Astrocyte (in vitro differentiated cells and primary cell): ENCODE measurements at regions not wholly inside any gene's neighbourhood (a gene's known extent, or its start where the extent isn't known, plus 50 kb on each side); places are given as distances from the start of the nearest gene placed in this dataset.

ENCODE experiments used
- EZH2 ChIP-seq: IDR thresholded peaks from 2 replicates; pipeline ENCODE4 v1.6.1; 2012; ENCODE audit warnings: mild to moderate bottlenecking, low read length, inconsistent platforms; ENCODE audit not compliant: insufficient read depth
- TF ChIP-seq, protein P1 (sequence below): IDR thresholded peaks from 2 replicates; pipeline ENCODE4 v1.5.1; 2011; ENCODE audit warnings: low read depth, mild to moderate bottlenecking, inconsistent platforms, low read length, moderate library complexity; ENCODE audit not compliant: insufficient read depth

- TF ChIP-seq, protein P1, sequence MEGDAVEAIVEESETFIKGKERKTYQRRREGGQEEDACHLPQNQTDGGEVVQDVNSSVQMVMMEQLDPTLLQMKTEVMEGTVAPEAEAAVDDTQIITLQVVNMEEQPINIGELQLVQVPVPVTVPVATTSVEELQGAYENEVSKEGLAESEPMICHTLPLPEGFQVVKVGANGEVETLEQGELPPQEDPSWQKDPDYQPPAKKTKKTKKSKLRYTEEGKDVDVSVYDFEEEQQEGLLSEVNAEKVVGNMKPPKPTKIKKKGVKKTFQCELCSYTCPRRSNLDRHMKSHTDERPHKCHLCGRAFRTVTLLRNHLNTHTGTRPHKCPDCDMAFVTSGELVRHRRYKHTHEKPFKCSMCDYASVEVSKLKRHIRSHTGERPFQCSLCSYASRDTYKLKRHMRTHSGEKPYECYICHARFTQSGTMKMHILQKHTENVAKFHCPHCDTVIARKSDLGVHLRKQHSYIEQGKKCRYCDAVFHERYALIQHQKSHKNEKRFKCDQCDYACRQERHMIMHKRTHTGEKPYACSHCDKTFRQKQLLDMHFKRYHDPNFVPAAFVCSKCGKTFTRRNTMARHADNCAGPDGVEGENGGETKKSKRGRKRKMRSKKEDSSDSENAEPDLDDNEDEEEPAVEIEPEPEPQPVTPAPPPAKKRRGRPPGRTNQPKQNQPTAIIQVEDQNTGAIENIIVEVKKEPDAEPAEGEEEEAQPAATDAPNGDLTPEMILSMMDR, result peak; percentile 77
- TF ChIP-seq EZH2, result no peak
Observed at GRCh38 chr17:77429969-77430752, 289.4 kb downstream of the SEC14L1 start.
